ENCODE measurements at regions not wholly inside any gene's neighbourhood (a gene's known extent, or its start where the extent isn't known, plus 50 kb on each side); places are given as distances from the start of the nearest gene placed in this dataset.

- TF ChIP-seq CTCF (IDR thresholded peaks at IDR 0.05) = no peak
- Mint-ChIP-seq H3K27ac (no peak overlapping the region), H3K4me1 (no peaks in the 10 kb centered on the region), H3K27me3 (no peaks in the 10 kb centered on the region), H3K4me3 (no peak overlapping the region), H3K9me3 (peaks cover 3% of the 10 kb centered on the region), H3K36me3 (ENCODE audit: low read depth) (no peaks in the 10 kb centered on the region)
- ATAC-seq (ENCODE audit: low read depth) (no peak), DNase-seq (no peak)
- POLR2A ChIA-PET = no interaction called here
- CTCF ChIA-PET = no interaction called here
- intact Hi-C loops (cut with micrococcal nuclease) = no loop called here
Observed at GRCh38 chr1:79950511-79950910, 944.0 kb upstream of the ADGRL4 start.

- ChIA-PET CTCF (no interaction called here), POLR2A (no interaction called here)
- no peak overlapping the region for H3K27ac Mint-ChIP-seq
- H3K4me1 Mint-ChIP-seq = no peaks in the 10 kb centered on the region
- intact Hi-C loops (cut with micrococcal nuclease) = no loop called here
- H3K9me3 Mint-ChIP-seq = peaks cover 3% of the 10 kb centered on the region
- ATAC-seq (ENCODE audit: low read depth) (no peak), DNase-seq (no peak)
- TF ChIP-seq CTCF (IDR thresholded peaks at IDR 0.05) = no peak
- H3K4me3 Mint-ChIP-seq = no peak overlapping the region
- no peaks in the 10 kb centered on the region for H3K27me3 Mint-ChIP-seq
- H3K36me3 Mint-ChIP-seq (ENCODE audit: low read depth) = no peaks in the 10 kb centered on the region
Observed at GRCh38 chr1:79945391-79945790, 938.9 kb upstream of the ADGRL4 start.

- intact Hi-C loops (cut with micrococcal nuclease) = no loop called here
- Mint-ChIP-seq H3K36me3 (ENCODE audit: low read depth) (no peaks in the 10 kb centered on the region), H3K27me3 (no peaks in the 10 kb centered on the region), H3K4me1 (no peaks in the 10 kb centered on the region), H3K4me3 (no peak overlapping the region), H3K27ac (no peak overlapping the region), H3K9me3 (peaks cover 8% of the 10 kb centered on the region)
- DNase-seq = no peak
- no peak for ATAC-seq (ENCODE audit: low read depth)
- ChIA-PET CTCF (no interaction called here), POLR2A (no interaction called here)
- TF ChIP-seq CTCF (IDR thresholded peaks at IDR 0.05) = no peak
Observed at GRCh38 chr1:79929356-79929755, 922.8 kb upstream of the ADGRL4 start.

- H3K9me3 Mint-ChIP-seq = peaks cover 9% of the 10 kb centered on the region
- POLR2A ChIA-PET = no interaction called here
- no peak overlapping the region for H3K4me3 Mint-ChIP-seq
- no peaks in the 10 kb centered on the region for H3K4me1 Mint-ChIP-seq
- ATAC-seq (ENCODE audit: low read depth) (no peak), DNase-seq (no peak)
- H3K36me3 Mint-ChIP-seq (ENCODE audit: low read depth) = no peaks in the 10 kb centered on the region
- intact Hi-C loops (cut with micrococcal nuclease) = no loop called here
- no peaks in the 10 kb centered on the region for H3K27me3 Mint-ChIP-seq
- no peak for TF ChIP-seq CTCF (IDR thresholded peaks at IDR 0.05)
- no peak overlapping the region for H3K27ac Mint-ChIP-seq
- CTCF ChIA-PET = no interaction called here
Observed at GRCh38 chr1:79928901-79929300, 922.4 kb upstream of the ADGRL4 start.

- H3K4me1 Mint-ChIP-seq = no peaks in the 10 kb centered on the region
- TF ChIP-seq CTCF (IDR thresholded peaks at IDR 0.05) = no peak
- no peak overlapping the region for H3K4me3 Mint-ChIP-seq
- H3K36me3 Mint-ChIP-seq (ENCODE audit: low read depth) = no peaks in the 10 kb centered on the region
- intact Hi-C loops (cut with micrococcal nuclease) = loop anchor here (1.0 kb wide), 1 partner anchor 12 kb away; no protein-coding TSS in a partner anchor
- H3K27ac Mint-ChIP-seq = no peak overlapping the region
- ATAC-seq (ENCODE audit: low read depth) (no peak), DNase-seq (no peak)
- ChIA-PET CTCF (no interaction called here), POLR2A (no interaction called here)
- peaks cover 23% of the 10 kb centered on the region for H3K9me3 Mint-ChIP-seq
- H3K27me3 Mint-ChIP-seq = no peaks in the 10 kb centered on the region
Observed at GRCh38 chr1:79920960-79921669, 914.6 kb upstream of the ADGRL4 start.
